Thymus (tissue), 11 donors: ENCODE measurements at regions not wholly inside any gene's neighbourhood (a gene's known extent, or its start where the extent isn't known, plus 50 kb on each side); places are given as distances from the start of the nearest gene placed in this dataset.

Experiments
- DNase-seq, 9 donors: peaks; one replicate each; pipeline ENCODE4 v3.0.0-alpha.2; 2013; ENCODE audit warnings: low spot score in 9 of 9, low read depth in 6 of 9, missing footprints in 1 of 9
- H3K27ac ChIP-seq, 2 donors: one replicate each; pipeline ENCODE4 v1.5.1; 2013; ENCODE audit warnings: control low read depth in 1 of 2, low read depth in 1 of 2, low read length in 1 of 2, mild to moderate bottlenecking in 1 of 2, moderate library complexity in 1 of 2
- H3K27me3 ChIP-seq, 2 donors: one replicate each; pipeline ENCODE4 v1.5.1; 2013; ENCODE audit warnings: low read length in 1 of 2; ENCODE audit not compliant: control insufficient read depth in 2 of 2, insufficient read depth in 1 of 2
- H3K36me3 ChIP-seq, 2 donors: one replicate each; pipeline ENCODE4 v1.5.1; 2013; ENCODE audit warnings: low read length in 1 of 2, mild to moderate bottlenecking in 1 of 2, moderate library complexity in 1 of 2; ENCODE audit not compliant: control insufficient read depth in 2 of 2, insufficient read depth in 2 of 2
- H3K4me1 ChIP-seq, 2 donors: one replicate each; pipeline ENCODE4 v1.5.1; 2013; ENCODE audit warnings: low read length in 2 of 2; ENCODE audit not compliant: control insufficient read depth in 2 of 2, insufficient read depth in 2 of 2
- H3K4me3 ChIP-seq, 2 donors: one replicate each; pipeline ENCODE4 v1.5.1; 2013; ENCODE audit warnings: low read length in 2 of 2, control low read depth in 1 of 2, mild to moderate bottlenecking in 1 of 2
- H3K9me3 ChIP-seq, 2 donors: one replicate each; pipeline ENCODE4 v1.5.1; 2013; ENCODE audit warnings: low read length in 1 of 2, mild to moderate bottlenecking in 1 of 2; ENCODE audit not compliant: control insufficient read depth in 2 of 2, insufficient read depth in 1 of 2
- WGBS: extraction: QIAGEN DNeasy Blood & Tissue Kit; methylation state at CpG from one replicate; pipeline ENCODE4 v1.1.7; 2013; 5-methylcytosine and 5-hydroxymethylcytosine counted together
- donor health status: healthy.

DNA sequence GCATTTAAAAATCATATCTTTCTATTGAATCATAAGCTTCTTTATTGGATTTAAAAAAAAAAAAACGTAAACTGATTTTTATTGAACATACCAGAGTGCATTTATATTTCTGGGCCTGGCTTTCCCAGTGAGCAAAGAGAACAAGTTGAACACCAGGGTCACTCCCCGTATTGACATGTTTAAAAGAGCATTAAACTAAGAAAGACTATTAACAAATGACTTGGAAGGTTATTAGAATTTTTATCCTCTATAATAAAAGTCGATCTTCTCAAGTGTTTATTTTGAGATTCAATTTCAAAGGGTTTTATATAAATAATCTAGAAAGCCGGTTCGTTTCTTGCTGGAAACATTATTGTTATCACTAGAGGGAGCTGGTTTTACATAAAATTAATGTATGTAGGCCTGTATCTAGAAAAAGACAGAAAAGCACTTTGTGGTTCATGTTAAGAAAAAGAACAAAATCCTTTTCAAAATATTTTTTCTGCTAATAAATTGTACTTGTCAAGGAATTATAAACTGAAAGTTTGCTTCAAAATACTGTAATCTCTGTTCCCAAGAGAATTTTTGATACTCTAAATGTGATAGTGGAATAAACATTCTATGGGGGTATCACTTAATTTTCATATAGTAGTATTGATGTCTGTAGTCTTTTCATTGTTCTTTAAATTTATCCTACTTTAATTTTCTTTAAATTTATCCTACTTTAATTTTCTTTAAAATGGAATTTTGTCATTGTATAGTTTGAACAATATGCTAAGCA, 321.8 kb upstream of the MME start:
- Histone ChIP-seq H3K27ac (no peak overlapping the region), H3K36me3 (no peaks in the 10 kb centered on the region), H3K4me1 (no peaks in the 10 kb centered on the region), H3K27me3 (no peaks in the 10 kb centered on the region), H3K4me3 (no peak overlapping the region), H3K9me3 (no peaks in the 10 kb centered on the region)
- peak in 6 of 9 donors; percentile 5 to 40 (median 8) for DNase-seq
- WGBS: 38% methylated on average over 5 of the region's 5 CpGs

DNA sequence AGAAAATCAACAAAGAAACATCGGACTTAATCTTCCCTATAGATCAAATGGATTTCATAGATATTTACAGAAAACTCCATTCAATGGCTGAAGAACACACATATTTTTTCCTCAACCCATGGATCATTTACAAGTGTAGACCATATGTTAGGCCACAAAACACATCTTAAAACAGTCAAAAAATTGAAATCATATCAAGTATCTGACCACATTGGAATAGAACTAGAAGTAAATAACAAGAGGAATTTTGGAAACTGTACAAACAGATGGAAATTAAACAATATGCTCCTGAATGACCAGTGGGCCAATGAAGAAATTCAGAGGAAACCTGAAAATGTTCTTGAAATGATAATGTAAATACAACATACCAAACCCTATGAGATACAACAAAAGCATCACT, 323.1 kb upstream of the GPR149 start:
- no peaks in the 10 kb centered on the region for H3K4me1 ChIP-seq
- H3K27ac ChIP-seq: no peak overlapping the region
- 100% methylated on average over 1 of the region's 1 CpG for WGBS

DNA sequence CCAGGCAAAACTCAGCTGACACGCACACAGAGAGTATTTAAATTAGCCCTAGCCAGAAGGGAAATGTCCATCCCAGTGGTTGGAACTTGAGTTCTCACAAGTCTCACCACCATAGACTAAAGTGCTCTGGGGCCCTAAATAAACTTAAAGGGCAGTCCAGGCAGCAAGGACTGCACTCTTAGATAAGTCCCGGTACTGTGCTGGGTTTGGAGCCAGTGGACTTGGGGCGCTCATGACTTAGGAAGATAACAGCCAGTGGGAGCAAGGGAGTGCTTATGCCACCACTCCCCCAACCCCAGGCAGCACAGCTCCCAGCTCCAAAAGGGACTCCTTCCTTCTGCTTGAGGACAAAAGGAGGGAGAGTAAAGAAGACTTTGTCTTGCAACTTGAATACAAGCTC, 319.5 kb upstream of the GPR149 start:
- Histone ChIP-seq H3K27ac (no peak overlapping the region), H3K4me3 (no peak overlapping the region), H3K36me3 (no peaks in the 10 kb centered on the region), H3K4me1 (no peaks in the 10 kb centered on the region), H3K27me3 (no peaks in the 10 kb centered on the region), H3K9me3 (no peaks in the 10 kb centered on the region)
- 97% methylated on average over 3 of the region's 3 CpGs for WGBS
- DNase-seq: no peak

More for the DNA sequence above, 323.1 kb upstream of the GPR149 start:
- no peak for DNase-seq
- Histone ChIP-seq H3K9me3 (no peaks in the 10 kb centered on the region), H3K4me3 (no peak overlapping the region), H3K36me3 (no peaks in the 10 kb centered on the region), H3K27me3 (no peaks in the 10 kb centered on the region)

DNA sequence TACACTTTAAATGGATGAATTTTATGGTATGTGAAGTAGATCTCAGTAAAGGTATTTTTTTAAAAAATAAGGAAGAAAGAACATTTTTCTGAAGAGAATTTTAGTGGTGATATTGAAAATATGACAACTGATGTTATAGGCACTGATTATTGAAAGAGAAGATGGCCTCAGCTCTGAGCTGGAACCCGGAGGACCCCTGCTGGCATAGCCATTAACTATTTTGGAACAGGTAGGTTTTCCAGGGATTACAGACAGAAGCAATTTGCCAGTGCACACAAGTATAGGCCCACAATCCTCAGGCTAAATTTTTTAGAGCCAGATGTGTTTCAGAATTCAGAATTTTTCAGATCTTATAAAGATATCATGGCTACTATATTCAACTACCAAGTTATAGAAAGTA, 315.9 kb upstream of the GPR149 start:
- 85% methylated on average over 1 of the region's 1 CpG for WGBS
- no peak overlapping the region for H3K27ac ChIP-seq
- H3K9me3 ChIP-seq: no peaks in the 10 kb centered on the region

DNA sequence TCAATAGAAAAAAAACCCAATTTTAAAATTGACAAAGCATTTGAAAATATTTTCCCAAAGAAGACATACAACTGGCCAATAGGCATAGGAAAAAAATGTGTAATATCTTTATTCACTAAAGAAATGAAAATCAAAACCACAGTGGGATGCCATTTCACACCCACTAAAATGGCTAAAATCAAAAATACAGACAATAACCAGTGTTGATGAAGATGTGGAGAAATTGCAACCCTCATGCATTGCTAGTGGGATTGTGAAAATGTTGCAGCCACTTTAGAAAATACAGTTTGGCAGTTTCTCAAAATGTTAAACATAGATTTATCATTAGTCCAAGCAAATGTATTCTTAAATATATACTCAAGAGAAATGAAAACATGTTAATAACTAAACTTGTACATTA, 315.1 kb upstream of the GPR149 start:
- Histone ChIP-seq H3K27ac (no peak overlapping the region), H3K27me3 (no peaks in the 10 kb centered on the region), H3K4me1 (no peaks in the 10 kb centered on the region), H3K36me3 (no peaks in the 10 kb centered on the region), H3K4me3 (no peak overlapping the region), H3K9me3 (no peaks in the 10 kb centered on the region)
- DNase-seq: no peak

More for the DNA sequence above, 315.9 kb upstream of the GPR149 start:
- DNase-seq: no peak
- Histone ChIP-seq H3K4me1 (no peaks in the 10 kb centered on the region), H3K36me3 (no peaks in the 10 kb centered on the region), H3K27me3 (no peaks in the 10 kb centered on the region), H3K4me3 (no peak overlapping the region)

- Histone ChIP-seq H3K4me1 (no peaks in the 10 kb centered on the region), H3K4me3 (no peak overlapping the region), H3K27ac (no peak overlapping the region), H3K36me3 (no peaks in the 10 kb centered on the region), H3K27me3 (no peaks in the 10 kb centered on the region), H3K9me3 (no peaks in the 10 kb centered on the region)
- DNase-seq: no peak
Observed at GRCh38 chr3:154743418-154743817, 313.4 kb upstream of the GPR149 start.

- Histone ChIP-seq H3K27ac (no peak overlapping the region), H3K4me1 (no peaks in the 10 kb centered on the region), H3K4me3 (no peak overlapping the region), H3K36me3 (no peaks in the 10 kb centered on the region), H3K9me3 (no peaks in the 10 kb centered on the region), H3K27me3 (no peaks in the 10 kb centered on the region)
- no peak for DNase-seq
- 97% methylated on average over 1 of the region's 1 CpG for WGBS
Observed at GRCh38 chr3:154734468-154734867, 304.5 kb upstream of the GPR149 start.

DNA sequence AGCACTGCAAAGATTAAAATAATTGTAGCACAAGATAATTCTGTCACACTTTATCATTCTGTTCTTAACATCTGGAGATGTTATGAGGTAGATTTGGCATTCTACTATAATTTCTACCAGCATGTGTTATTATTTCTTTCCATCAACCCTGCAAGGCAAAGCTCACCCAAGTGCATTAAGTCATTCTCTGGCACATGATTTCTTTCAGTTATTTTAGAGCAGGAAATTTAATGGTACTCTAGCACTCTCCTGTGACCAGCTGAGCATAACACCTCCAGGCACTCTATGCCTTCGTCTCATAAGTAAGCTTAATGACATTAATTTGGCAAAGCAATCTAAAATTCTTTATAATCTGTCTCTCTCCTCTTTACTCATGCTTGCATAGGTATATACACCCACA, 300.2 kb upstream of the GPR149 start:
- Histone ChIP-seq H3K4me3 (no peak overlapping the region), H3K27ac (no peak overlapping the region), H3K27me3 (no peaks in the 10 kb centered on the region), H3K9me3 (no peaks in the 10 kb centered on the region), H3K36me3 (no peaks in the 10 kb centered on the region), H3K4me1 (no peaks in the 10 kb centered on the region)
- 87% methylated on average over 1 of the region's 1 CpG for WGBS
- DNase-seq: no peak

DNA sequence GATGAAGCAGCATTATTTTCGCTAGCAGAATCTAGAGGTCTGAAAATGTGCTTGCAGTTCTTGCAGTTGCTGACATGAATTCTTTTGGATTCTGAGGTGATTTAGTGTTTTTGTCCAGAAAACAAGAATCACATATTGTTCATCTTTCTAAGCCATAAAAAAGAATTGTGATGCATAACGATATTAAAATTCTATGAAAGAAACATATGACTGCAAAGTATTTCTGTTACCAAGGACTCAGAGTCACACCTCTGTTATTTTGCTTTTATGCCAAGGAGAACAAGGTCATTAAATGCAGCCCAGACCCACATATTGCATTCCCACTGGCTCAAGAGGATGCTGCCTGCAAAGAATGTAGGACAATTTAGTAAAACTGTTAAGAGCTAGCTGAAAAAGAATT, 299.8 kb upstream of the GPR149 start:
- WGBS: 96% methylated on average over 2 of the region's 2 CpGs
- no peaks in the 10 kb centered on the region for H3K9me3 ChIP-seq
- H3K4me1 ChIP-seq: no peaks in the 10 kb centered on the region
- no peaks in the 10 kb centered on the region for H3K27me3 ChIP-seq
- no peak overlapping the region for H3K4me3 ChIP-seq
- DNase-seq: no peak
- no peak overlapping the region for H3K27ac ChIP-seq
- H3K36me3 ChIP-seq: no peaks in the 10 kb centered on the region
